GM23248 (cell line): ENCODE measurements at regions not wholly inside any gene's neighbourhood (a gene's known extent, or its start where the extent isn't known, plus 50 kb on each side); places are given as distances from the start of the nearest gene placed in this dataset.

Source experiments
- EZH2 ChIP-seq: fragments of 200-600 bp; sonication (generic); IDR thresholded peaks from 2 replicates; pipeline ENCODE4 v1.6.1; 2018; ENCODE audit warnings: antibody characterized with exemption, mild to moderate bottlenecking; ENCODE audit not compliant: insufficient read depth, poor library complexity, severe bottlenecking
- EZH2phosphoT487 ChIP-seq: fragments of 200-600 bp; sonication (generic); IDR thresholded peaks from 2 replicates; pipeline ENCODE4 v1.6.1; 2018; ENCODE audit warnings: antibody characterized with exemption, moderate library complexity, mild to moderate bottlenecking, low read depth; ENCODE audit not compliant: insufficient read depth

- TF ChIP-seq EZH2 (no peak), EZH2phosphoT487 (no peak)
Measured at GRCh38 chr13:63628310-63628709, 2212.7 kb upstream of the PCDH20 start.
